BE2C (cell line): ENCODE measurements at regions not wholly inside any gene's neighbourhood (a gene's known extent, or its start where the extent isn't known, plus 50 kb on each side); places are given as distances from the start of the nearest gene placed in this dataset.
A peak's percentile ranks its signal among the peaks of the same experiment; 100 is the strongest.

ENCODE experiments used
- DNase-seq: peaks from one replicate; pipeline ENCODE4 v3.0.0-alpha.2; 2020
- H3K27me3 ChIP-seq: fragments of 250-450 bp; sonication (Bioruptor Pico); 2 replicates; pipeline ENCODE4 v1.5.1; 2020; ENCODE audit warnings: mild to moderate bottlenecking
- H3K36me3 ChIP-seq: fragments of 250-450 bp; sonication (Bioruptor Pico); 2 replicates; pipeline ENCODE4 v1.5.1; 2020; ENCODE audit warnings: mild to moderate bottlenecking
- H3K4me1 ChIP-seq: fragments of 250-450 bp; sonication (Bioruptor Pico); 2 replicates; pipeline ENCODE4 v1.5.1; 2020
- H3K4me3 ChIP-seq: 2 replicates; pipeline ENCODE4 v1.5.1; 2011; ENCODE audit warnings: low read depth, low read length
- H3K9me3 ChIP-seq: fragments of 250-450 bp; sonication (Bioruptor Pico); 2 replicates; pipeline ENCODE4 v1.5.1; 2020
- CTCF ChIP-seq: IDR thresholded peaks from 2 replicates; pipeline ENCODE4 v1.5.1; 2012; ENCODE audit warnings: mild to moderate bottlenecking, low read depth, low read length

- Histone ChIP-seq H3K27me3 (no peaks in the 10 kb centered on the region), H3K4me3 (no peak overlapping the region), H3K9me3 (peaks cover 3% of the 10 kb centered on the region; the same call in 1 of the 2 replicates), H3K4me1 (no peaks in the 10 kb centered on the region), H3K36me3 (no peaks in the 10 kb centered on the region)
- TF ChIP-seq CTCF = no peak
- no peak for DNase-seq
Observed at GRCh38 chr12:126087692-126088091, 1022.5 kb downstream of the AACS start.

- Histone ChIP-seq H3K9me3 (0 out of 2 replicates have a peak, but pooled peaks cover 3% of the 10 kb centered on the region), H3K27me3 (no peaks in the 10 kb centered on the region), H3K4me3 (no peak overlapping the region), H3K36me3 (no peaks in the 10 kb centered on the region), H3K4me1 (no peaks in the 10 kb centered on the region)
- DNase-seq = peak; percentile 14
- TF ChIP-seq CTCF = no peak
Observed at GRCh38 chr12:126093908-126094307, 1028.7 kb downstream of the AACS start.

DNA sequence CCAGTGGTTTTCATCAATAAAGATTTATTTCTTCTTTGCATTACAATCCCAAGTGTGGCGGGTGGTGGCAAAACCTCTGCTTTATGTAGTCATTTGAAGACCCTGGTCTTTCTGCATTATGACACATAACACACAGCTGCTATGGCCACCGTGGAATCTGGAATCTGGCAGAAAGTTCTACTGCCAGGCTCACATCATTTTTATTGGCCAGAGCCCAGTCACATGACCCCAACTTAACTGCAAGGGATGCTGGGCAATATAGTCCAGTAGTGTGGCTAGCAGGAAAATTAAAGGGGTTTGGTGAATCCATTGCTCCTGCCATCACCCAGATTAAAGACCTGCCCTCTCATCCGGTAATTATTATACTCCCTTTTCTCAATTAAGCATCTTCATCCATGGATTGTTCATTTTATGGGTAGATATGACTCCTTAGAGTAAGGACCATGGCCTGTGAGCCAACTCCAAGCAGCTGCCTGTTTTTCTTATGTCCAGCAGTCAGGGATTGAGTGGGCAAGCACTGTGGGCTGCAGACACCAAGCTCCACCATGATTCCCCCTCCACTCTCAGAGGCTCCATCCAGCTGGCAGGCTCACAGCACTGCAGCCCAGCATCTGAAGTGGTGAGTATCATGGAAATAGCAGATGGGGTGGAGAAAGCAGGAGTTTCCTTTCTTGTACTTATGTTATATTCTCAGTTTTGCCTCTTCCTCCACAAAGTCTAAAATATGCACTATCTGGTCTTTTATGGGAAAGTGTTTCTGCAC, 1030.7 kb downstream of the AACS start:
- DNase-seq = no peak
- TF ChIP-seq CTCF = no peak
- H3K4me3 ChIP-seq = no peak overlapping the region
- no peaks in the 10 kb centered on the region for H3K27me3 ChIP-seq
- H3K36me3 ChIP-seq = no peaks in the 10 kb centered on the region
- H3K4me1 ChIP-seq = no peaks in the 10 kb centered on the region
- 0 out of 2 replicates have a peak, but pooled peaks cover 3% of the 10 kb centered on the region for H3K9me3 ChIP-seq

DNA sequence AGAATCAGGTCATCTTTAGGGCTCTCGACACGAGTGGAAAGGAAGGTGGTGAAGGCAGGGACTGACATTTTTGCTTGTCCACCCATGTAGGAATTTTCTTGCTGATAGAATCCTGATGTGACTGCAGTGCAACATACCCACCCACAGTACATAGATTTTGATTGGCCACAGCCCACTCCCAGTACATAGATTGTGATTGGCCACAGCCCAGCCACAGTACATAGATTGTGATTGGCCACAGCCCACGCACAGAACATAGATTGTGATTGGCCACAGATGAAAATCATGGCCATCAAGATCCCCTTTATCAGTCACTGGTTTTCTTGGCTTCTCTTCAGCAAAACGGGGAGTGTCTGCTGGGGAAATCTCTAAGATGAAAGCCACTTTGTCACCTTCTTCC, 1041.5 kb downstream of the AACS start:
- TF ChIP-seq CTCF = no peak
- H3K27me3 ChIP-seq = no peaks in the 10 kb centered on the region
- no peak for DNase-seq
- H3K9me3 ChIP-seq = no peaks in the 10 kb centered on the region; the same call in 1 of the 2 replicates
- H3K4me1 ChIP-seq = no peaks in the 10 kb centered on the region
- H3K4me3 ChIP-seq = no peak overlapping the region
- no peaks in the 10 kb centered on the region for H3K36me3 ChIP-seq

DNA sequence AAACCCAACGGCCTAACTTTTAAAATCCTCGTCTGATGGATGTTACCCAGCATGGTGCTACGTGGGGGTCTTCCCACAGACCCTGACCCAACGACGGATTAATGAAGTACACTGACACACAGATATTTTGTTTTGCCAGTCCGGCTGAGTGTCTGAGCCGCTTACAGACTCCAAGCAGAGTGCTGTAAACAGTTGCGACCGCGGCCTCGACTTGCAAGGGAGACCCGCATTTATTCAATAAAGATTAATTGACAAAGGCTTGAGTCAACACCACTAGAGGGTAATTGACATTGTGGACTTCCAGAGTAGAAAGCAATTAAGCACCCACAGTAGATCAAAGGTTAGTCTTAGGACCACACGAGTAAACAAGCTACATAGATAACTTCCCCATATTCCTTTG, 1042.4 kb downstream of the AACS start:
- no peak for DNase-seq
- Histone ChIP-seq H3K27me3 (no peaks in the 10 kb centered on the region), H3K4me3 (no peak overlapping the region), H3K36me3 (no peaks in the 10 kb centered on the region), H3K4me1 (no peaks in the 10 kb centered on the region), H3K9me3 (no peaks in the 10 kb centered on the region; the same call in 1 of the 2 replicates)
- TF ChIP-seq CTCF = no peak

DNA sequence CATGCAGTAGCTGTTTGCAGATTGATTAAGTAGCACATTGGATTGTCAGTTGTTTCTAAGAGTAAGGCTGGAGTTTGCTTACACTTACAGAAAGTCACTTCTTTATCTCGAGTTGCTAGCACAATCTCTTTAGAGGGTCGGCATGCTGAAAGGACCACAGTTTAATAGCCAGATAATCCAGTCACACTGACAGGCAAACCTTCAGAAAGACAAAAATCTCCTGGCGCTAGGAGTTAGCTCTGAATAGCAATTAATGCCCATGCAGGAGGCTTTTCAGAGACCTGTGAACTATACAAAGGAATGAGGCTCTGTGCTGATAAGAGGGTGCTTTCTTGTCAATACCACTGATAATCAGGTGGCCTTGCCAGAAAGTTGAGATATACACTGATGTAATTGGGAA, 1043.0 kb downstream of the AACS start:
- Histone ChIP-seq H3K9me3 (no peaks in the 10 kb centered on the region; the same call in 1 of the 2 replicates), H3K27me3 (no peaks in the 10 kb centered on the region), H3K4me3 (no peak overlapping the region), H3K4me1 (no peaks in the 10 kb centered on the region), H3K36me3 (no peaks in the 10 kb centered on the region)
- TF ChIP-seq CTCF = no peak
- DNase-seq = no peak
